HCT116 (cell line): ENCODE measurements at regions not wholly inside any gene's neighbourhood (a gene's known extent, or its start where the extent isn't known, plus 50 kb on each side); places are given as distances from the start of the nearest gene placed in this dataset.

Experiments
- ATAC-seq: fragments of 200-7000 bp; cut with Tn5 transposase; 2 replicates; pipeline ENCODE4 v1.9.1; 2020; ENCODE audit warnings: mild to moderate bottlenecking, moderate library complexity
- BruUV-seq: library from RNA; stranded (reverse); fragments of 400-500 nt; replicated peaks from 2 replicates; lab custom pipeline; 2021; lab: Mats Ljungman, UMichigan
- CTCF ChIA-PET: fragments of 300-600 bp; sonication (Branson Sonifier 250); formaldehyde crosslinking; loops from one replicate; lab custom pipeline; 2021; ENCODE audit warnings: antibody characterized with exemption; lab: Charles Lee
- POLR2A ChIA-PET: fragments of 300-600, 350-600 bp; sonication (Branson Sonifier 250); formaldehyde crosslinking; loops from one replicate; lab custom pipeline; 2021; ENCODE audit warnings: antibody characterized with exemption; lab: Charles Lee
- RAD21 ChIA-PET, 2 experiments: fragments of 300-600 bp; sonication (Branson Sonifier 250); formaldehyde crosslinking; loops; one replicate each; lab custom pipeline; 2023; ENCODE audit warnings: low total read pairs in 2 of 2; ENCODE audit not compliant: uncharacterized antibody in 2 of 2, unreplicated experiment in 2 of 2, low non-redundant PET in 1 of 2; lab: Charles Lee
- DNase-seq: peaks from one replicate; pipeline ENCODE4 v3.0.0-alpha.2; 2010; ENCODE audit warnings: low read depth, low spot score
- H2AFZ ChIP-seq: fragments of 200-600 bp; shearing (Covaris generic), sonication (generic); 2 replicates; pipeline ENCODE4 v1.6.1; 2017; ENCODE audit warnings: low read depth, mixed run types, mixed read lengths, antibody characterized with exemption, low read length; ENCODE audit not compliant: poor library complexity, severe bottlenecking
- H3K27ac ChIP-seq: 2 replicates; pipeline ENCODE4 v1.5.1; 2012; ENCODE audit warnings: low read depth, low read length
- H3K27me3 ChIP-seq: fragments of 200-600 bp; sonication (generic); 2 replicates; pipeline ENCODE4 v1.6.1; 2016; ENCODE audit warnings: mixed run types, low read length, mixed read lengths; ENCODE audit not compliant: insufficient read depth
- H3K36me3 ChIP-seq, 2 experiments: fragments of 200-500 bp in 1 of 2; fragments of 200-600 bp in 1 of 2; sonication (Bioruptor generic) in 1 of 2; sonication (generic) in 1 of 2; 2 replicates each; pipeline versions ENCODE4 v1.5.1 to v1.6.1; 2014 to 2016; ENCODE audit warnings: low read length in 2 of 2, inconsistent platforms in 1 of 2, mixed read lengths in 1 of 2, mixed run types in 1 of 2; ENCODE audit not compliant: insufficient read depth in 2 of 2, control insufficient read depth in 1 of 2
- H3K4me1 ChIP-seq, 2 experiments: fragments of 200-600 bp in 1 of 2; sonication (generic) in 1 of 2; 2 replicates each; pipeline versions ENCODE4 v1.5.1 to v1.6.1; 2012 to 2017; ENCODE audit warnings: low read length in 2 of 2, inconsistent platforms in 1 of 2, mild to moderate bottlenecking in 1 of 2, mixed read lengths in 1 of 2, mixed run types in 1 of 2, moderate library complexity in 1 of 2; ENCODE audit not compliant: insufficient read depth in 2 of 2, control insufficient read depth in 1 of 2
- H3K4me2 ChIP-seq: fragments of 200-600 bp; sonication (generic); 2 replicates; pipeline ENCODE4 v1.6.1; 2017; ENCODE audit warnings: mixed run types, low read length, mixed read lengths
- H3K4me3 ChIP-seq, 2 experiments: fragments of 200-600 bp in 1 of 2; sonication (generic) in 1 of 2; replicated peaks in 1 of 2; 2 replicates each; pipeline ENCODE4 v1.5.1; 2011 to 2016; ENCODE audit warnings: low read length in 2 of 2, control low read depth in 1 of 2, low read depth in 1 of 2, mild to moderate bottlenecking in 1 of 2, mixed read lengths in 1 of 2, mixed run types in 1 of 2
- H3K79me2 ChIP-seq: fragments of 200-600 bp; sonication (generic); 2 replicates; pipeline ENCODE4 v1.6.1; 2017; ENCODE audit warnings: mild to moderate bottlenecking, mixed run types, low read length, moderate library complexity, mixed read lengths; ENCODE audit not compliant: insufficient read depth
- H3K9ac ChIP-seq: fragments of 200-600 bp; sonication (generic); 2 replicates; pipeline ENCODE4 v1.6.1; 2016; ENCODE audit warnings: low read length, mixed read lengths
- H3K9me2 ChIP-seq: fragments of 200-600 bp; sonication (generic), shearing (Covaris generic); 2 replicates; pipeline ENCODE4 v1.6.1; 2017; ENCODE audit warnings: mixed run types, mild to moderate bottlenecking, moderate library complexity; ENCODE audit not compliant: insufficient read depth
- H3K9me3 ChIP-seq, 2 experiments: fragments of 200-500 bp in 1 of 2; fragments of 200-600 bp in 1 of 2; sonication (Bioruptor generic) in 1 of 2; sonication (generic) in 1 of 2; 2 replicates each; pipeline ENCODE4 v1.6.1; 2014 to 2017; ENCODE audit warnings: low read length in 2 of 2, mixed read lengths in 2 of 2, inconsistent platforms in 1 of 2, low read depth in 1 of 2, mild to moderate bottlenecking in 1 of 2, mixed run types in 1 of 2, moderate library complexity in 1 of 2; ENCODE audit not compliant: control insufficient read depth in 1 of 2, insufficient read depth in 1 of 2
- H4K20me1 ChIP-seq: fragments of 200-600 bp; sonication (generic), shearing (Covaris generic); 2 replicates; pipeline ENCODE4 v1.6.1; 2017; ENCODE audit warnings: mixed run types, mild to moderate bottlenecking, moderate library complexity; ENCODE audit not compliant: insufficient read depth
- CBX3 ChIP-seq: IDR thresholded peaks from 2 replicates; pipeline ENCODE4 v1.6.1; 2012; ENCODE audit warnings: low read depth
- ELF1 ChIP-seq: IDR thresholded peaks from 2 replicates; pipeline ENCODE4 v1.6.1; 2012; ENCODE audit warnings: low read depth, borderline replicate concordance
- EZH2 ChIP-seq: fragments of 200-600 bp; sonication (generic); IDR thresholded peaks from 2 replicates; pipeline ENCODE4 v1.6.1; 2017; ENCODE audit warnings: antibody characterized with exemption, mixed run types
- POLR2AphosphoS5 ChIP-seq: IDR thresholded peaks from 2 replicates; pipeline ENCODE4 v1.6.1; 2011; ENCODE audit warnings: mild to moderate bottlenecking, low read depth, low read length, moderate library complexity
- SP1 ChIP-seq: IDR thresholded peaks from 2 replicates; pipeline ENCODE4 v1.6.1; 2012; ENCODE audit warnings: low read depth
- ZNF274 ChIP-seq: fragments of 200-500 bp; sonication (Bioruptor generic); IDR thresholded peaks from 2 replicates; pipeline ENCODE4 v1.6.1; 2014; ENCODE audit warnings: mild to moderate bottlenecking, low read depth, low read length, inconsistent platforms
- intact Hi-C: fragments of 100-400 bp; cut with micrococcal nuclease; formaldehyde crosslinking; loops from 2 replicates; pipeline ENCODE4 v1.10.0; 2022
- TF ChIP-seq, protein P1 (sequence below): IDR thresholded peaks from 2 replicates; pipeline ENCODE4 v1.6.1; 2012
- TF ChIP-seq, protein P2 (sequence below): IDR thresholded peaks from 2 replicates; pipeline ENCODE4 v1.6.1; 2012
- TF ChIP-seq, protein P3 (sequence below): IDR thresholded peaks from 2 replicates; pipeline ENCODE4 v1.6.1; 2011; ENCODE audit warnings: mild to moderate bottlenecking, low read length, moderate library complexity; ENCODE audit not compliant: insufficient replicate concordance; ENCODE audit errors: extremely low read depth

DNA sequence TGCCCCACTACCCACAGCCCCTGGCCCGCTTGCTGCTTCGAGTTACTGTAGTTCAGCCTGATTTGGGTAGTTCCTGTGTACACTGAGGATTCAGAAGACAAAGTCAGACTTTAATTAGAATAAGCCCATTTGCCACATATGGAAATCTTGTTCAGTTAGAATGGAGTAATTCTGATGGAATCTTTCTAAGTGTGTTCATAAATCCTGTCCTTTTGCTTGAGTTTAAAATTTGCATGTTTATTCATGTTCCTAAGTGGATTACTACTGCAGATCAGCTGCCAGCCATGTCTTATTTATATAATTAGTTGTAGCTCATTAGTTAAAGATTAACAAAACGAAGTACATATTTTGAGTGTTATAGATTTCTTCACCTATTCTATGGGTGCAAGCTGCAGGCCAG, 504.5 kb downstream of the PCNX1 start:
- intact Hi-C loops: no loop called here
- Histone ChIP-seq H3K36me3 (no peaks in the 10 kb centered on the region), H3K9ac (no peak overlapping the region), H3K4me3 (no peak overlapping the region), H2AFZ (no peak overlapping the region), H3K79me2 (0 out of 2 replicates have a peak, but pooled peaks cover 6% of the 10 kb centered on the region), H3K4me2 (no peak overlapping the region), H4K20me1 (no peaks in the 10 kb centered on the region), H3K9me3 (no peaks in the 10 kb centered on the region), H3K27ac (no peak overlapping the region), H3K4me1 (peaks cover 0 to 5% of the 10 kb centered on the region in 2 experiments; a peak in 1 of 4 replicates), H3K9me2 (no peaks in the 10 kb centered on the region), H3K27me3 (no peaks in the 10 kb centered on the region)
- ChIA-PET CTCF (no interaction called here), RAD21 (no interaction called here), POLR2A (interaction anchor here (1.5 kb wide), 1 partner anchor 12 kb away, joined by 3 read pairs; no protein-coding TSS in a partner anchor)
- BruUV-seq: no TSS peak
- DNase-seq (no peak), ATAC-seq (no peak)
- no peak for TF ChIP-seq ZNF274
- no peak for TF ChIP-seq ELF1
- no peak for TF ChIP-seq SP1
- TF ChIP-seq, protein P1, sequence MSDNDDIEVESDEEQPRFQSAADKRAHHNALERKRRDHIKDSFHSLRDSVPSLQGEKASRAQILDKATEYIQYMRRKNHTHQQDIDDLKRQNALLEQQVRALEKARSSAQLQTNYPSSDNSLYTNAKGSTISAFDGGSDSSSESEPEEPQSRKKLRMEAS: no peak
- no peak for TF ChIP-seq POLR2AphosphoS5
- TF ChIP-seq, protein P2, sequence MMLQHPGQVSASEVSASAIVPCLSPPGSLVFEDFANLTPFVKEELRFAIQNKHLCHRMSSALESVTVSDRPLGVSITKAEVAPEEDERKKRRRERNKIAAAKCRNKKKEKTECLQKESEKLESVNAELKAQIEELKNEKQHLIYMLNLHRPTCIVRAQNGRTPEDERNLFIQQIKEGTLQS: no peak

DNA sequence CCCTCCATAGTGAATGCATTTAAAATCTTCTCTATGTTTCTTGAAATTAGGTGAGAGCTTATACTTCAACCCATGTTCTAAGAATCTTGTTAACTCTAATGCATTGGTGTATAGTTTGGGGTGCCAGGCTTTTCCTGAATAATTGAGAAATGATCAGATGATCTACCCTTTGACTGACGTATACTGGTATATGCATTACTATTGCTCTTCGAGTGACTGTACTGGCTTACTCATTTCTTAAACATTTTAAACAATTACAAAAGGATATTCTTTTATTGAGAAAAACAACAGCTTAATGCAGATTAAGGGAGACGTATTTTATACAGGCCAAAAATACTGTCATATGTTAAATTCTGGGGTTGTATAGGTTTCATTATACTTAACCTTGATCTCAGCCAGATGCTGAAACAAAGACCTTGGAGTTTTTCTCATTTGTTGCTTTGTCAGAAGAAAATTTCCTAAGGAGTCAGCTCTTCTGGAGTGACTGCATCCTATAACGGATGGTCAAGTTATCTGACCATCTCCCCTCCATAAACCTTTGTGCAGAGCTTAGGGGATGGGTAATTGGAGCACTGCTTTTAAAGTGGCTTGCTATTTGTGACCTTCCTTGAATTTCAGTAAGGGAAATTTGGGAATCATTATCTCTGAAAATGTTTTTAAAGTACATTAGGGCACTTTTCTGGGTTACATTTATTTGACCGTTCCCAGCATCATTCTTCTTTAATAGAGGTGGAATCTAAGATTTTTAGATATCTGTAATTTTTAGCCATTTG, 507.6 kb downstream of the PCNX1 start:
- Histone ChIP-seq H3K79me2 (0 out of 2 replicates have a peak, but pooled peaks cover 6% of the 10 kb centered on the region), H3K9me2 (no peaks in the 10 kb centered on the region)
- DNase-seq: no peak
- CTCF ChIA-PET: no interaction called here
- TF ChIP-seq ZNF274: no peak
- TF ChIP-seq, protein P3, sequence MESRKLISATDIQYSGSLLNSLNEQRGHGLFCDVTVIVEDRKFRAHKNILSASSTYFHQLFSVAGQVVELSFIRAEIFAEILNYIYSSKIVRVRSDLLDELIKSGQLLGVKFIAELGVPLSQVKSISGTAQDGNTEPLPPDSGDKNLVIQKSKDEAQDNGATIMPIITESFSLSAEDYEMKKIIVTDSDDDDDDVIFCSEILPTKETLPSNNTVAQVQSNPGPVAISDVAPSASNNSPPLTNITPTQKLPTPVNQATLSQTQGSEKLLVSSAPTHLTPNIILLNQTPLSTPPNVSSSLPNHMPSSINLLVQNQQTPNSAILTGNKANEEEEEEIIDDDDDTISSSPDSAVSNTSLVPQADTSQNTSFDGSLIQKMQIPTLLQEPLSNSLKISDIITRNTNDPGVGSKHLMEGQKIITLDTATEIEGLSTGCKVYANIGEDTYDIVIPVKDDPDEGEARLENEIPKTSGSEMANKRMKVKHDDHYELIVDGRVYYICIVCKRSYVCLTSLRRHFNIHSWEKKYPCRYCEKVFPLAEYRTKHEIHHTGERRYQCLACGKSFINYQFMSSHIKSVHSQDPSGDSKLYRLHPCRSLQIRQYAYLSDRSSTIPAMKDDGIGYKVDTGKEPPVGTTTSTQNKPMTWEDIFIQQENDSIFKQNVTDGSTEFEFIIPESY: no peak
- TF ChIP-seq CBX3: no peak
- no peak for TF ChIP-seq EZH2
- TF ChIP-seq POLR2AphosphoS5: no peak
- TF ChIP-seq, all 23 proteins: peak for 0
- Histone ChIP-seq H3K4me2 (no peak overlapping the region), H3K4me1 (peaks cover 0 to 5% of the 10 kb centered on the region in 2 experiments; a peak in 1 of 4 replicates), H2AFZ (no peak overlapping the region), H3K4me3 (no peak overlapping the region), H4K20me1 (no peaks in the 10 kb centered on the region), H3K36me3 (no peaks in the 10 kb centered on the region), H3K9ac (no peak overlapping the region), H3K9me3 (no peaks in the 10 kb centered on the region), H3K27ac (no peak overlapping the region), H3K27me3 (no peaks in the 10 kb centered on the region)
- ATAC-seq: no peak
- ChIA-PET RAD21 (no interaction called here), POLR2A (no interaction called here)
- intact Hi-C loops: no loop called here
- TSS peak; percentile 17 for BruUV-seq
